ENCODE measurements at regions not wholly inside any gene's neighbourhood (a gene's known extent, or its start where the extent isn't known, plus 50 kb on each side); places are given as distances from the start of the nearest gene placed in this dataset.

DNA sequence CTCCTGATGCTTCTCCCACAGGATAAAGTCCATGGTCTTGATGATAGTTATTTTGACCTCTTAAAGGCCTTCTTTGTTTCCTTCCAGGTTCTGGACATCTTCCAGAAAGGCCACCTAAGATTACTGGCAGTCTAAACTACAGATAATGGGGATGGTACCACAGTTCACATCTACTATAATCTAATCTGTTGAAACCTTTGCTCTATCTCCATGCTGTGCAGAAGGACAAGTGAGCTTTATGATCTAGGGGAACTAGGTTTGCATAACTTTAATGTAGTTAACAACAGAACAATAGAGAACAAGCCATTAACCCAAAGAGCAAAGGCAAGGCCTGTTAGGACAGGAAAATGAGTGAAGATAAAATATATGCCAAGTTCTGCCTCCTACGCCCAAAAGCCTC, 103.9 kb upstream of the KLHL13 start:
- no peak for TF ChIP-seq CTCF (IDR thresholded peaks at IDR 0.05)
- Histone ChIP-seq H3K27ac (no peak overlapping the region), H3K4me3 (no peak overlapping the region), H3K36me3 (no peaks in the 10 kb centered on the region), H3K4me1 (peaks cover 0 to 4% (median 0%) of the 10 kb centered on the region in 9 donors), H3K27me3 (peaks cover 0 to 15% (median 0%) of the 10 kb centered on the region in 7 donors), H3K9me3 (no peaks in the 10 kb centered on the region)
- DNase-seq: no peak
- 72 to 76% methylated on average over 1 of the region's 1 CpG for WGBS, 2 donors
- intact Hi-C loops (cut with DNase I): loop anchor here in 5 of 10 donors (10.0 kb wide), 2 partner anchors 106 to 226 kb away; partner anchors contain the start of gene KLHL13 (in 3 of the 5)
- no peak for ATAC-seq

DNA sequence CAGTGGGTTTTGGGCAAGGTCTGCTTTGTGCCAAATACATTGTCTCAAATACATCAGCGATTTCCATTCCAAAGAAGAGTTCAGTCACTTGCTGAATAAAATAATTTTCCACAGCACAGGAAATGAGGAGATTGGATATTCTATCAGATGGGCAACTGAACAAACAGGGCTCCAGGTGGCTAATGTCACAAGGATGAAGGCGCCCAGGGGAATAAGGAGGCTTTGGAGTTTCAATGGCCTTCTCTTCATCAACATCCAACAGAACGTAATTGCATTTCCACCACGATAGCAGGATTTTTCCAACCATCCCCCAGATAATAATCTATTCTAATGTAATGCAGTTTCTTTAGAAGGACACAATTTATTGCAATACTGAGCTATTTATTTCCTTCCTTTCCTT, 104.7 kb upstream of the KLHL13 start:
- TF ChIP-seq CTCF (IDR thresholded peaks at IDR 0.05): no peak
- H3K27me3 ChIP-seq: peaks cover 0 to 15% (median 0%) of the 10 kb centered on the region in 7 donors
- peak in 3 of 8 donors; percentile 21 to 58 (median 45) for ATAC-seq
- no peaks in the 10 kb centered on the region for H3K36me3 ChIP-seq
- peaks cover 0 to 4% (median 0%) of the 10 kb centered on the region in 9 donors for H3K4me1 ChIP-seq
- peak in 1 of 2 donors; percentile 13 for DNase-seq
- WGBS, 2 donors: 47 to 59% methylated on average over 4 of the region's 4 CpGs
- no peaks in the 10 kb centered on the region for H3K9me3 ChIP-seq
- H3K4me3 ChIP-seq: no peak overlapping the region
- intact Hi-C loops (cut with DNase I): loop anchor here in 5 of 10 donors (10.0 kb wide), 2 partner anchors 106 to 226 kb away; partner anchors contain the start of gene KLHL13 (in 3 of the 5)
- H3K27ac ChIP-seq: no peak overlapping the region

GRCh38 chrX:118221733-118222132, 105.1 kb upstream of the KLHL13 start:
- no peak overlapping the region for H3K27ac ChIP-seq
- H3K4me3 ChIP-seq: no peak overlapping the region
- H3K27me3 ChIP-seq: peaks cover 0 to 17% (median 0%) of the 10 kb centered on the region in 7 donors
- ATAC-seq (peak in 1 of 8 donors; percentile 22), DNase-seq (no peak)
- H3K36me3 ChIP-seq: no peaks in the 10 kb centered on the region
- TF ChIP-seq CTCF (IDR thresholded peaks at IDR 0.05): no peak
- 37 to 54% methylated on average over 3 of the region's 3 CpGs for WGBS, 2 donors
- intact Hi-C loops (cut with DNase I): loop anchor here in 5 of 10 donors (10.0 kb wide), 2 partner anchors 107 to 227 kb away; partner anchors contain the start of gene KLHL13 (in 3 of the 5)
- H3K9me3 ChIP-seq: no peaks in the 10 kb centered on the region
- peaks cover 0 to 4% (median 0%) of the 10 kb centered on the region in 9 donors for H3K4me1 ChIP-seq

- intact Hi-C loops (cut with DNase I): loop anchor here in 5 of 10 donors (10.0 kb wide), 2 partner anchors 108 to 228 kb away; partner anchors contain the start of gene KLHL13 (in 3 of the 5)
- Histone ChIP-seq H3K36me3 (no peaks in the 10 kb centered on the region), H3K27ac (no peak overlapping the region), H3K9me3 (no peaks in the 10 kb centered on the region), H3K4me1 (peaks cover 0 to 4% (median 0%) of the 10 kb centered on the region in 9 donors), H3K27me3 (peaks cover 0 to 23% (median 0%) of the 10 kb centered on the region in 7 donors), H3K4me3 (no peak overlapping the region)
- ATAC-seq (no peak), DNase-seq (no peak)
- TF ChIP-seq CTCF (IDR thresholded peaks at IDR 0.05): no peak
Measured at GRCh38 chrX:118222421-118222820, 105.8 kb upstream of the KLHL13 start.

Measured in heart right ventricle (tissue), 16 donors.